Lower leg skin (tissue), 4 donors: ENCODE measurements at regions not wholly inside any gene's neighbourhood (a gene's known extent, or its start where the extent isn't known, plus 50 kb on each side); places are given as distances from the start of the nearest gene placed in this dataset.

ENCODE experiments used
- DNase-seq, 2 donors: peaks; one replicate each; pipeline ENCODE4 v3.0.0-alpha.2; 2019; ENCODE audit warnings: low spot score in 2 of 2
- H3K4me3 ChIP-seq: fragments of 200-600 bp; sonication (generic); 2 replicates; pipeline ENCODE4 v1.5.1; 2017; ENCODE audit warnings: mild to moderate bottlenecking, low read depth; ENCODE audit not compliant: poor library complexity, severe bottlenecking
- POLR2A ChIP-seq, 2 donors: fragments of 450-650 bp; IDR thresholded peaks; one replicate each; pipeline ENCODE4 v1.6.1; 2016 to 2017; ENCODE audit warnings: antibody characterized with exemption in 2 of 2, mild to moderate bottlenecking in 1 of 2, moderate library complexity in 1 of 2
- whole genome bisulfite sequencing, 2 donors: methylation state at CpG; one replicate each; pipeline ENCODE4 v1.1.5; 2018; 5-methylcytosine and 5-hydroxymethylcytosine counted together
- intact Hi-C: fragments of 100-400 bp; cut with DNase I; formaldehyde crosslinking; loops from one replicate; pipeline ENCODE4 v1.15.0; 2023; ENCODE audit warnings: low total_unique reads
- TF ChIP-seq, protein P1 (sequence below), 3 donors: fragments of 450-650 bp; IDR thresholded peaks; one replicate each; pipeline ENCODE4 v1.5.1; 2016; ENCODE audit warnings: antibody characterized with exemption in 3 of 3, mild to moderate bottlenecking in 3 of 3, moderate library complexity in 2 of 3

DNA sequence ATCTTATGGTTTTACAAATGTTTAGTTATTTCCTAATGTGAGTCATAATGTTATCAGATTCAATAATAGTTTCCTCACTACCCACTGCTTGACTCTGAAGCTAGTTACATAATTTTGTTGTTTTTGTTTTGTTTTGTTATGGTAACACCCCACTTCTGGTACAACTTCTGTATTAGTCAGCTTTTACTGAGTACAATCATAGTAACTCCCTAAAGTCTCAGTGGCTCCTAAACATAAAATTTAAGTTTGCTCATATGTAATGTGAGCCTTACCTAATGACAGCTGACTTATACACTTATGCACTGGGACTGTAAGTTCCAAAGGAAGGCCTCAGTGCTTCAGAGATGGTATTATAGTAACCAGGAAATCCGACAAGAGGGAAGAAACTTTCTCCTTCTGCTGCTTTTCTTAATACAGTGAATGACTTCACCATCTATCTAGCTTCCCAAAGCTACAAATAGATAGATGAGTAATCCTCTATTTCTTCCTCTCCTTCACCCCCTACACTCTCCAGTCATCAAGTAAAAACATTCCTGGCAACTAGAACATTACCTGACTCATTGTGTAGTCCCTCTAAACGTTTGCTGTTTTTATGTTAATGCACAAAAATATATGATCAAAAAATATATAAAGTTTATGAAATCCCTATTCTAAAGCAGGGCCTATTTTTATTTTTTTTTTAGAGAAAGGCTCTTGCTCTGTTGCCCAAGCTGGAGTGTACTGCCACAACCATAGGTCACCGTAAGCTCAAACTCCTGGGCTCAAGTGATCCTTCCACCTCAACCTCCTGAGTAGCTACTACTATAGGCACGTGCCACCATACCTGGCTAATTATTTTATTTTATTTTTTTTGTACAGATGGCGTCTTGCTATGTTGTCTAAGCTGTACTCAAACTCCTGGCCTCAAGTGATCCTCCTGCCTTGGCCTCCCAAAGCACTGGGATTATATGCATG, 563.0 kb downstream of the SOX6 start:
- TF ChIP-seq, protein P1, sequence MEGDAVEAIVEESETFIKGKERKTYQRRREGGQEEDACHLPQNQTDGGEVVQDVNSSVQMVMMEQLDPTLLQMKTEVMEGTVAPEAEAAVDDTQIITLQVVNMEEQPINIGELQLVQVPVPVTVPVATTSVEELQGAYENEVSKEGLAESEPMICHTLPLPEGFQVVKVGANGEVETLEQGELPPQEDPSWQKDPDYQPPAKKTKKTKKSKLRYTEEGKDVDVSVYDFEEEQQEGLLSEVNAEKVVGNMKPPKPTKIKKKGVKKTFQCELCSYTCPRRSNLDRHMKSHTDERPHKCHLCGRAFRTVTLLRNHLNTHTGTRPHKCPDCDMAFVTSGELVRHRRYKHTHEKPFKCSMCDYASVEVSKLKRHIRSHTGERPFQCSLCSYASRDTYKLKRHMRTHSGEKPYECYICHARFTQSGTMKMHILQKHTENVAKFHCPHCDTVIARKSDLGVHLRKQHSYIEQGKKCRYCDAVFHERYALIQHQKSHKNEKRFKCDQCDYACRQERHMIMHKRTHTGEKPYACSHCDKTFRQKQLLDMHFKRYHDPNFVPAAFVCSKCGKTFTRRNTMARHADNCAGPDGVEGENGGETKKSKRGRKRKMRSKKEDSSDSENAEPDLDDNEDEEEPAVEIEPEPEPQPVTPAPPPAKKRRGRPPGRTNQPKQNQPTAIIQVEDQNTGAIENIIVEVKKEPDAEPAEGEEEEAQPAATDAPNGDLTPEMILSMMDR (IDR thresholded peaks at IDR 0.05), result no peak
- TF ChIP-seq POLR2A (IDR thresholded peaks at IDR 0.05), result no peak
- 68 to 73% methylated on average over 5 of the region's 5 CpGs for WGBS, 2 donors
- DNase-seq, result no peak
- no peak overlapping the region for H3K4me3 ChIP-seq
- intact Hi-C loops, result no loop called here

DNA sequence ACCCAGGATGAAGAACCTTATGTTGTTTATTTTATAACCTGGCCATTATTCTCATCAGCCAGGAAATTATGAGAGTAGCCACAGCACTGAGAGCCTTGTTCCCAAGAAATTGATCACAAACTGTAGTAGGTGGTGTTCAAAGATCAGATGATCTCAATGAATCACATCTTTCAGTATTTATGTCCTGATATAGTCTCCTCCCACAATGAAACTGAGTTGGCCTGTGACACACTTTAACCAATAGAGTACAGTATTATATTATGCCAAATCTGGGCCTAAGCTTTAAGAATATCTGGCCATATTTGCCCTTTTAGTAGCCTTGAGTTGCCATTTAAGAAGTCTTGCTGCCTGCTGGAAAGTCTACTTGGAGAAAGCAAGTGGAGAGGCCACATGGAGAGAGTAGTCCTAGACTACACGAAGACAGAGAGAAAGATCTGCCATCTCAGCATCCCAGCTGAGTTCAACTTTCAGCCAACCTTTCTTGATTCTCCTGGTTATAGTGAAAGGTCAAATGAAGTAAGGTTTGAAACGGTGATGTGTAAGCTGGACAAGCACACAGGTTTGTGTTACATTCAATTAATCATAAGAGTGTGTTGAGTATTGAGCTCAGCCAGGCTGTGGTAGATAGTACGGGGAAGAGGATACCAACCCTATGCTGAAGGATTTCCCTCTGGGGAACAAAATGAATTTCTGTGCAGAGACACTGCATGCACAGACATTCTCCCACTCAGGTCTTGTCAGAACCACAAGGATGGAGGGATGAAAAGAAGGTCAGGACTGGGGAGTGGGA, 561.8 kb downstream of the SOX6 start:
- 90 to 91% methylated on average over 3 of the region's 3 CpGs for WGBS, 2 donors
- intact Hi-C loops, result no loop called here
- H3K4me3 ChIP-seq, result no peak overlapping the region
- TF ChIP-seq, protein P1 (IDR thresholded peaks at IDR 0.05), result no peak
- no peak for TF ChIP-seq POLR2A (IDR thresholded peaks at IDR 0.05)
- DNase-seq, result no peak

DNA sequence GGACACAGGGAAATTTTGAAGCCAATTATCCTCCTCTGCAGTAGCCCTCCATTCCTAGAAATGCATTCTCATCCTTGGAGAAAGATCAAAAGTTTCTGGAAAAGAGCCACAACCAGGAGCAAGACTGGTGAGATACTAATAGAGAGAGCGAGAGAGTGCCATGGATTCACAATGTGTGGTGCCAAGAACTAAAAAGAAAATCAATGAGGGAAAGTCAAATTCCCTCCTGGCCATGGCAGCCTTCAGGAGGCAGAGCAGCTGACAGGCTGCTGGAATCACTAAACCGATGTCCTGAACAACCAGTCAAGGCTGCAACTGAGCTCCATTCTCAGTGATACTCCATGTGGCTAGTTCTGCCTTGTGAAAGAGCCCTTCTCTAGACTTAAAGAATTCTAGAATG, 561.0 kb downstream of the SOX6 start:
- TF ChIP-seq, protein P1 (IDR thresholded peaks at IDR 0.05), result no peak
- TF ChIP-seq POLR2A (IDR thresholded peaks at IDR 0.05), result no peak
- DNase-seq, result no peak
- intact Hi-C loops, result no loop called here
- no peak overlapping the region for H3K4me3 ChIP-seq
- WGBS, 2 donors, result 46 to 75% methylated on average over 2 of the region's 2 CpGs

DNA sequence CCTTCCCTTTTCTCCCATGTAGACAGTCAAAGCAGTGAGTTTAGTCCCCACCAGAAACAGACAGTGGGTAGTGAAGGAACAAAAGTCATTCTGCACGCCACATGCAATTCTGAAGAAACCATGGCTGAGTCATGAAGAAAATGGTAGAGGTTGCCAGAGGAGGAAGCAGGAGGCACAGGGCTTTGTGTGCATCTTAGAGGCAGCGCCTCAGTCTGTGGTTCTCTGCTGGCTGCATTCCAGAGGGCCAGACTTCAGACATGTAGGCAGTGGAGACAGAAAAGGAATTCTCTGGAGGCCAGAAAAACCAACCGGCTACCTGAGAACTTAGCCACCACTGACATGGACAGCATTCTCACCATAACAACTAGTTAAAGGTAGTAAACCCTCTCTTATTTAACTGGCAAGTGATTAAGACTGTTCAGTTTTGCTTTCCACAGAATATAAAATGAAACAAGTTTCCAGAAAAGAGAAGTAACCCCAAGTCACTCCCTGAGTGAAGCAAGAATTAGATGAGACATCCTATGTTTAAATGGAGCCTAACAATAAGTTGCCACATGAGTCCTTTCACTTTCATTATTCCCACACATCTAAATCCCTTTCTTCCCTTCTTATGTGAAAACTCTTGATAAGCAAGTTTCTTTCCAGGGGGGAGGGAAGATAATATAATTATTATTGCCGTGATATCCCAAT, 556.1 kb downstream of the SOX6 start:
- WGBS, 2 donors, result 56 to 63% methylated on average over 4 of the region's 4 CpGs
- no peak for TF ChIP-seq POLR2A (IDR thresholded peaks at IDR 0.05)
- TF ChIP-seq, protein P1 (IDR thresholded peaks at IDR 0.05), result no peak
- no peak overlapping the region for H3K4me3 ChIP-seq
- peak; percentile 35 to 88 for DNase-seq
- intact Hi-C loops, result no loop called here

DNA sequence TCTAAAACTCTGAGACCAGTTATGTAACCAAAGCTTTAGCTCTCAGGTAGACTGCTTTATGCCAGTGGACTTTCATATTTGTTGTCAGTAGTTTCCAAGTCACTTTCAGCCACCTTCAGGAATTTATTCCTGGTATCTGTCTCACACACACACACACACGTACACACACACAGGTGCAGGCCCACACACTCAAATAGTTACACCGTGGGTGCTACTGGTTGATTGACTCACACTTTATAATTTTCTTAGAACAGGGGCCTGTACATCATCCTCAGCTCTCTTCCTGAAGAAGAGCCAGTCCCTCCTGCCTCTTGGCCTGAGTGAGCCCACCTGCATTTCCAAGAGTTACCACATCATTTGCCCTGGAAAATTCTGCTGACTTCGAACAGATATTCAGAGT, 555.2 kb downstream of the SOX6 start:
- no peak for TF ChIP-seq POLR2A (IDR thresholded peaks at IDR 0.05)
- DNase-seq, result no peak
- intact Hi-C loops, result no loop called here
- WGBS, 2 donors, result 86 to 89% methylated on average over 3 of the region's 3 CpGs
- H3K4me3 ChIP-seq, result no peak overlapping the region

DNA sequence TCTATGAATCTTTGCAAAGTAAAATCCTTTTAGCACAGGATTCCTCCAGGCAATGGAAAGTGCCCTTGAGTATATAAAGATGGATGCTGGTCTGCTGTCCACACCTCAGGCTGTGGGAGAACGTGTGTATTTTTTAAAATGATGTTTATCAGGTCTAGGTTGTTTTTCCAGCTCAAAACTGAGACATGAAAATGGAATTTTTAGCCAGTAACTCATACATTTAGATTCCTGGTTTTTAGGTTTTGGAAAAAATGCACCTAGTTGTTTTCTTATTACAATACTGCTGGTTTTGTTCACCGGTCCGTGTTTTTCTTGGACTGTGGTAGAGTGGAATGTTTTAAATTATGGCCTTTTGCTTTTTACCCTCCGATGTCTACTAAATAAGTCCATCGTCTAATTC, 554.7 kb downstream of the SOX6 start:
- no peak overlapping the region for H3K4me3 ChIP-seq
- WGBS, 2 donors, result 60 to 75% methylated on average over 5 of the region's 5 CpGs
- intact Hi-C loops, result no loop called here
- DNase-seq, result no peak
- TF ChIP-seq, protein P1 (IDR thresholded peaks at IDR 0.05), result no peak
- no peak for TF ChIP-seq POLR2A (IDR thresholded peaks at IDR 0.05)
